ENCODE measurements at regions not wholly inside any gene's neighbourhood (a gene's known extent, or its start where the extent isn't known, plus 50 kb on each side); places are given as distances from the start of the nearest gene placed in this dataset.

DNA sequence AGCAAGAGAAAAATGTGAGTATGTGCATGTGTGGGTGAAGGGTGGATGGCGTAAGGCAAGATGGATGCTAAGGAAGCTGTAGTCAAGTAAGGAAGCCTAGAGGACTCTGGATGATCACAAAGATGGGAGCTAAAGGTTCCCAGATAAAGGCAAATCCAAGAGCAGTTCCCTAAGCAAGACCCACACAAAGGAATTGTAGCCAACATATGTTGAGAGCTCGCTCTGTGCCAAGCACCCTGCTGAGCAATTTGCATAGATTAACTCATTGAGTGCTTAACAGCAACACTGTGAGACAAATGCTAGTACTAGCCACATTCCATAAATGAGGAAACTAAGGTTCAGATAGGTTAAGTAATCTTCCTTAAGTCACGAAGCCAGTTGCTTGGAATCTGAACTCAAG lies 132.6 kb downstream of the C1D start:
- no peak overlapping the region for H3K4me3 ChIP-seq
- no peaks in the 10 kb centered on the region for H3K36me3 ChIP-seq
- H3K9me3 ChIP-seq, result no peaks in the 10 kb centered on the region
- no peaks in the 10 kb centered on the region for H3K27me3 ChIP-seq
- no peak for DNase-seq

DNA sequence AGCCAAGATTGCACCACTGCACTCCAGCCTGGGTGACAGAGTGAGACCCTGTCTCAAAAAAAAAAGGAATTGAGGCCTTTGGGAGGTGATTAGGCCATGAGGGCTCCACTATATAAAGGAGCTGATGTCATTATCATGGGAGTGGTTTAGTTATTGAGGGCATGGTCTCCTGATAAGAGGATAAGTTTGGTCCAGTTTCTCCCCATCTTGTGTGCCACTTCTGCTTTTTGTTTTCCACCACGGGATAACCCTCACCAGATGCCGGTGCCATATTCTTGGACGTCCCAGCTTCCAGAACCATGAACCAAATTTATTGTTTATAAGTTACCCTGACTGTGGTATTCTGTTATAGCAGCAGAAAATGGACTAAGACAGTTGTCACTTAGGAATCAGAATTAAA lies 125.8 kb downstream of the C1D start:
- no peak for DNase-seq
- no peaks in the 10 kb centered on the region for H3K36me3 ChIP-seq
- H3K4me3 ChIP-seq, result no peak overlapping the region
- no peaks in the 10 kb centered on the region for H3K9me3 ChIP-seq
- H3K27me3 ChIP-seq, result no peaks in the 10 kb centered on the region

DNA sequence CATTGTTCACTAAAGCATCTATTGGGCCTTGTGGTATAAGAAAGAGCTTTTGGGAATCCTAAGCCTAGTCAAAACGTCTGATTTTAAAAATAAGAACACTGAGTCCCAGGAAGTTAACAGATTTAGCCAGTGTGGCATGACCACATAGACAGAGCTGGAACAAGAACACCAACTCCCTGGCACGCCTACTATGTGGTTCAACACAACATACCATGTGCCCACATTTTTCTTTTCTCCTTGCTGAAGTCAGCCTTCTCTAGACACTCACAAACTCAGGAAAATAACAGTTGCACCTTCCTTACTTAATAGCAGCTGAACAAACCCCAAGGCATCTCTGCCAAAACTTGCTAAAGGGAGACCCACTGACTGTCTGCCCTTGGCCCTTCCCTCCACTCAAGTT lies 124.8 kb downstream of the C1D start:
- H3K36me3 ChIP-seq, result no peaks in the 10 kb centered on the region
- H3K27me3 ChIP-seq, result no peaks in the 10 kb centered on the region
- no peak for DNase-seq
- H3K4me3 ChIP-seq, result no peak overlapping the region
- no peaks in the 10 kb centered on the region; the same call in none of the 2 replicates for H3K9me3 ChIP-seq

DNA sequence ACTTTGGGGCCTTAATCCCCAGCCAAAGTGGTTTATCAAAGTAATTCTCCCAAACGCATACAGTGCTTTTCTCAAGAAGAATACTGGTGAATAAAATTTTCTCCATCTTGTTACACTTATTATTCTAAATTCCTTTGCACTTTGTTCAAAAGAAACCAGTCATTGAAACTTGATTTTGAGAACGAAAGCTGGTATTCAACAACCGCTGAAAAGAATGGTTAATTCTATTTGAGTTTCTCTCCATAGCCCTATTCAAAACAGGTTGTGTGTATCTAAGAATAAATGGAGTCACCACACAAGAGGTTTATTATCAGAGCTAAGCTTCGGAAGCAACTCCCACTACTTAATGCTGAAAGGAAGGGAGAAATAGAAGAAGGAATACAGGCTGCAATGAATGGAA lies 117.7 kb downstream of the C1D start:
- no peaks in the 10 kb centered on the region for H3K36me3 ChIP-seq
- DNase-seq, result no peak
- H3K4me3 ChIP-seq, result no peak overlapping the region
- H3K9me3 ChIP-seq, result no peaks in the 10 kb centered on the region; the same call in none of the 2 replicates
- no peaks in the 10 kb centered on the region for H3K27me3 ChIP-seq

- Histone ChIP-seq H3K9me3 (no peaks in the 10 kb centered on the region; the same call in none of the 2 replicates), H3K27me3 (no peaks in the 10 kb centered on the region), H3K4me3 (no peak overlapping the region), H3K36me3 (no peaks in the 10 kb centered on the region)
- DNase-seq, result no peak
Observed at GRCh38 chr2:67945940-67946339, 116.9 kb downstream of the C1D start.

- Histone ChIP-seq H3K36me3 (no peaks in the 10 kb centered on the region), H3K9me3 (no peaks in the 10 kb centered on the region; the same call in 1 of the 2 replicates), H3K4me3 (no peak overlapping the region), H3K27me3 (no peaks in the 10 kb centered on the region)
- DNase-seq, result no peak
Observed at GRCh38 chr2:67948057-67948456, 114.7 kb downstream of the C1D start.

GRCh38 chr2:67948506-67948905 lies 114.3 kb downstream of the C1D start:
- Histone ChIP-seq H3K27me3 (no peaks in the 10 kb centered on the region), H3K4me3 (no peak overlapping the region), H3K9me3 (no peaks in the 10 kb centered on the region; the same call in 1 of the 2 replicates), H3K36me3 (no peaks in the 10 kb centered on the region)
- no peak for DNase-seq

DNA sequence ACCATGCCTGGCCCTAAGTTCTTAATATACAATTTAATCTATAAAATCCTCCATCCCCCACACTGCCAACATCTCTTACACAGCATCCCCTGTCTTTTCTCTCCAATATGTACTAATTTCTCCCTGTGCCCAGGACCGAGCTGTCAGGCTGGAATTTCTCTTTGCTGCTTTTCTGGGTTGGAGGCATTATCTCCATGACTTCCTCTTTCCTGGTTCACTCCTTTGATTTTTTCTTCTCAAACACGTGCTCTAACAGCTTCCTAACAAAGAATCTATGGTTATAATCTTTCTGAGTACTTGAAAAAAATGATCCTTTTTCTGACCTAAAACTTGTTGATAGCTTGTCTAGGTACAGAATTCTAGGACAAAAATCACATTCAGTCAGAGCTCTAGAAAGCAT lies 112.8 kb downstream of the C1D start:
- no peaks in the 10 kb centered on the region for H3K27me3 ChIP-seq
- no peak overlapping the region for H3K4me3 ChIP-seq
- H3K36me3 ChIP-seq, result no peaks in the 10 kb centered on the region
- H3K9me3 ChIP-seq, result no peaks in the 10 kb centered on the region
- no peak for DNase-seq

GRCh38 chr2:67950919-67951318 lies 111.9 kb downstream of the C1D start:
- no peak for DNase-seq
- no peaks in the 10 kb centered on the region for H3K9me3 ChIP-seq
- H3K27me3 ChIP-seq, result no peaks in the 10 kb centered on the region
- H3K4me3 ChIP-seq, result no peak overlapping the region
- no peaks in the 10 kb centered on the region for H3K36me3 ChIP-seq

DNA sequence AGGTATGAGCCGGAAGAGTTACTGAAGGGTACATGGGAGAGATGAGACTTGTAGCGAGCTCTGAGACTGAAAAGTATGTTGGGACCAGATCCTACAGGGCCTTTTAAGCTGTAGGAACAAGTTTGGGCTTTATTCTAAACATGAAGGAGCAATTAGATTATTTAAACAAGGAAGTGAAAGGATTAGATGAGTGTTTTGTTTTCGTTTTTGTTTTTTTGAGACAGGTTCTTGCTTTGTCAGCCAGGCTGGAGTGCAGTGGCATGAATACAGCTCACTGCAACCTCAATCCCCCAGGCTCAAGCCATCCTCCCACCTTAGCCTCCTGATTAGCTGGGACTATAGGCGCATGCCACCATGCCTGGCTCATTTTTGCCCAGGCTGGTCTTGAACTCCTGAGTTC lies 110.7 kb downstream of the C1D start:
- Histone ChIP-seq H3K9me3 (no peaks in the 10 kb centered on the region), H3K36me3 (no peaks in the 10 kb centered on the region), H3K4me3 (no peak overlapping the region), H3K27me3 (no peaks in the 10 kb centered on the region)
- DNase-seq, result no peak

DNA sequence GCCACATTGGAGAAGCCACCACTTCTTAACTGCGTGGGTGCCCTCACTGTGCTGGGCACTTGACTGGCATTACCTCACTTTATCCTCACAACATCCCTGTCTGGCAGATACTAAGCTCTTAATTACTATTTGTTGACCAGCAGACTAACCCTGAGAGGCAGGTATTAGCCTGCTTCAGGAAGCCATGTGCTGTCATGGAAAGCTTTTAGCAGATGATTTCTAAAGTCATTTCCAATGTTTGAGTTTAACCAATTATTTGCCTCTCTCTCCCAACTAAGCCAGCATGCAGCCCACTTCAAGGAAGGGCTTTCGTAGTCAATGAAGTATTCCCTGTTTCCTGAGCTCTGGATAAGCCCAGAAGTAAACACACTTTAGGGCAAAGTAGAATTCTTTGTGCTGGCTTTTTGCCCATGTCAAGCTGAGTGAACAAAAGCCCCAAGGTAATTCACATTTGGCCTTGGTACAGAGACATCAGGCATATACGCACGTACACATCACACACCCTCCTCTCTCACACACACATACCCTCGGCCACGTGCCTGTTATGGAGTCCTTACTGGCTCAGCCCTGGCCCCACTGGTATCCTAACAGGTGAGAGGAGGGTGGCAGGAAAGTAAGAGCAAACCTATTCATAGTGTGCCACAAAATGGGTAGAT lies 108.6 kb downstream of the C1D start:
- no peak for DNase-seq
- H3K9me3 ChIP-seq, result 0 out of 2 replicates have a peak, but pooled peaks cover 3% of the 10 kb centered on the region
- no peaks in the 10 kb centered on the region for H3K36me3 ChIP-seq
- H3K4me3 ChIP-seq, result no peak overlapping the region
- H3K27me3 ChIP-seq, result no peaks in the 10 kb centered on the region

- 0 out of 2 replicates have a peak, but pooled peaks cover 3% of the 10 kb centered on the region for H3K9me3 ChIP-seq
- H3K4me3 ChIP-seq, result no peak overlapping the region
- no peaks in the 10 kb centered on the region for H3K27me3 ChIP-seq
- DNase-seq, result no peak
- no peaks in the 10 kb centered on the region for H3K36me3 ChIP-seq
Observed at GRCh38 chr2:67955748-67956603, 106.8 kb downstream of the C1D start.

GRCh38 chr2:67965246-67965645 lies 97.6 kb downstream of the C1D start:
- DNase-seq, result no peak
- Histone ChIP-seq H3K4me3 (no peak overlapping the region), H3K9me3 (no peaks in the 10 kb centered on the region), H3K36me3 (no peaks in the 10 kb centered on the region), H3K27me3 (no peaks in the 10 kb centered on the region)

- Histone ChIP-seq H3K36me3 (no peaks in the 10 kb centered on the region), H3K9me3 (no peaks in the 10 kb centered on the region), H3K4me3 (no peak overlapping the region), H3K27me3 (no peaks in the 10 kb centered on the region)
- DNase-seq, result no peak
Observed at GRCh38 chr2:67970071-67970470, 92.7 kb downstream of the C1D start.

GRCh38 chr2:67970542-67970941 lies 92.3 kb downstream of the C1D start:
- H3K4me3 ChIP-seq, result no peak overlapping the region
- no peaks in the 10 kb centered on the region for H3K27me3 ChIP-seq
- DNase-seq, result no peak
- no peaks in the 10 kb centered on the region for H3K9me3 ChIP-seq
- H3K36me3 ChIP-seq, result no peaks in the 10 kb centered on the region

GRCh38 chr2:67974559-67975430 lies 88.0 kb downstream of the C1D start:
- no peaks in the 10 kb centered on the region for H3K36me3 ChIP-seq
- no peaks in the 10 kb centered on the region for H3K27me3 ChIP-seq
- no peaks in the 10 kb centered on the region for H3K9me3 ChIP-seq
- peak; percentile 83 for DNase-seq
- H3K4me3 ChIP-seq, result no peak overlapping the region

- Histone ChIP-seq H3K36me3 (no peaks in the 10 kb centered on the region), H3K9me3 (no peaks in the 10 kb centered on the region), H3K27me3 (no peaks in the 10 kb centered on the region), H3K4me3 (no peak overlapping the region)
- DNase-seq, result no peak
Observed at GRCh38 chr2:67977464-67977863, 85.3 kb downstream of the C1D start.
